Kidney epithelial cell (primary cell): ENCODE measurements at regions not wholly inside any gene's neighbourhood (a gene's known extent, or its start where the extent isn't known, plus 50 kb on each side); places are given as distances from the start of the nearest gene placed in this dataset.

Source experiments
- DNase-seq: peaks from one replicate; pipeline ENCODE4 v3.0.0-alpha.2; 2010; ENCODE audit warnings: low read depth
- H3K27me3 ChIP-seq: 2 replicates; pipeline ENCODE4 v1.6.0; 2011; ENCODE audit warnings: low read length; ENCODE audit not compliant: control insufficient read depth, insufficient read depth
- H3K36me3 ChIP-seq: 2 replicates; pipeline ENCODE4 v1.5.1; 2011; ENCODE audit warnings: low read length; ENCODE audit not compliant: control insufficient read depth, insufficient read depth
- H3K4me3 ChIP-seq: 2 replicates; pipeline ENCODE4 v1.5.1; 2011; ENCODE audit warnings: low read depth, mild to moderate bottlenecking, control low read depth, low read length
- CTCF ChIP-seq: IDR thresholded peaks from 2 replicates; pipeline ENCODE4 v1.5.1; 2011; ENCODE audit warnings: mild to moderate bottlenecking, moderate library complexity, low read length, control low read depth, inconsistent platforms; ENCODE audit not compliant: insufficient read depth, poor library complexity, severe bottlenecking

DNA sequence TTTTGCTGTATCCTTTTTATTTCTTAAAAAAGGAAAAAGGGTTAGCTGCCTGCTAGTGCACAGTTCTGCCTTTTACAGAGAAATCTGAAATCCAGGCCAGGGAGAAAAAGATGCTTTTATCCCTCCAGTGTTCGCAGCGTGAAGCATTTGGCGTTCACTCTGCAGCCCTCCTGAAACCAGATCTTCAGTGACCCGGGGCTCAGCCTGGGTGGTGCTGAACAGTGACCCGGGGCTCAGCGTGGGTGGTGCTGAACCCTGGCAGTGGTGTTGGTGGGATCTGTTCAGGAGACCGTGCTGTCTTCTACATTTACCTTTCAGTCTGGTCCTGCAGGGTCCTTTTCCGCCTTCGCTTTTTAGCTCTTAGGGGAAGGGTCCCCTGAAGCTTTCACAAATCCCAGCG lies 164.7 kb upstream of the KLF6 start:
- no peak for DNase-seq
- H3K27me3 ChIP-seq, result no peaks in the 10 kb centered on the region
- TF ChIP-seq CTCF, result no peak
- no peaks in the 10 kb centered on the region for H3K36me3 ChIP-seq
- H3K4me3 ChIP-seq, result no peak overlapping the region

DNA sequence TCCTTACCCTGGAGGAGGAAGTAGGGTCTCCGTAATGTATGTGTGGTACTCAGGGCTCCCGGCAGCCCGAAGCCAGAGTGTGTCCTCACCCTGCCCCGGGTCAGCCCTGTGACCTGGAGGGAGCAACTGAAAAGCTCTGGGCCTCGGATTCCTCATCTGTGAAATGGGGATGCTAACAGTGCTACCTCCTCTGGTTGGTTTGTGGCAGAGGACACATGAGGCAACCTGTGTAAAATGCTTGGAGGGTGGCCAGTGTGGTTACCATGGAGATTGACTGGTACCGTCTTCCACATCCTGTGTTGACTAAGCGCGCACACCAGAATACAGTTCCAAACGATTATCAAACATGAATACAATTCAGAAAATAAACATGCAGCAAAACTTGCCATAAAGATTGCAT lies 163.8 kb upstream of the KLF6 start:
- TF ChIP-seq CTCF, result no peak
- Histone ChIP-seq H3K4me3 (no peak overlapping the region), H3K27me3 (no peaks in the 10 kb centered on the region), H3K36me3 (no peaks in the 10 kb centered on the region)
- DNase-seq, result no peak

- no peak for TF ChIP-seq CTCF
- H3K36me3 ChIP-seq, result no peaks in the 10 kb centered on the region
- no peak for DNase-seq
- no peaks in the 10 kb centered on the region for H3K27me3 ChIP-seq
- no peak overlapping the region for H3K4me3 ChIP-seq
Measured at GRCh38 chr10:3946234-3947229, 161.5 kb upstream of the KLF6 start.

GRCh38 chr10:3945026-3945425 lies 160.0 kb upstream of the KLF6 start:
- H3K4me3 ChIP-seq, result no peak overlapping the region
- DNase-seq, result no peak
- no peak for TF ChIP-seq CTCF
- no peaks in the 10 kb centered on the region for H3K36me3 ChIP-seq
- no peaks in the 10 kb centered on the region for H3K27me3 ChIP-seq

- TF ChIP-seq CTCF, result no peak
- H3K27me3 ChIP-seq, result no peaks in the 10 kb centered on the region
- DNase-seq, result no peak
- no peak overlapping the region for H3K4me3 ChIP-seq
- H3K36me3 ChIP-seq, result no peaks in the 10 kb centered on the region
Measured at GRCh38 chr10:3944591-3944990, 159.6 kb upstream of the KLF6 start.
